ENCODE measurements at regions not wholly inside any gene's neighbourhood (a gene's known extent, or its start where the extent isn't known, plus 50 kb on each side); places are given as distances from the start of the nearest gene placed in this dataset.
"Not testable (repeated sequence)": the region's sequence is repeated elsewhere in the genome, so short reads cannot be mapped to it uniquely, and the experiment has no call there.

DNA sequence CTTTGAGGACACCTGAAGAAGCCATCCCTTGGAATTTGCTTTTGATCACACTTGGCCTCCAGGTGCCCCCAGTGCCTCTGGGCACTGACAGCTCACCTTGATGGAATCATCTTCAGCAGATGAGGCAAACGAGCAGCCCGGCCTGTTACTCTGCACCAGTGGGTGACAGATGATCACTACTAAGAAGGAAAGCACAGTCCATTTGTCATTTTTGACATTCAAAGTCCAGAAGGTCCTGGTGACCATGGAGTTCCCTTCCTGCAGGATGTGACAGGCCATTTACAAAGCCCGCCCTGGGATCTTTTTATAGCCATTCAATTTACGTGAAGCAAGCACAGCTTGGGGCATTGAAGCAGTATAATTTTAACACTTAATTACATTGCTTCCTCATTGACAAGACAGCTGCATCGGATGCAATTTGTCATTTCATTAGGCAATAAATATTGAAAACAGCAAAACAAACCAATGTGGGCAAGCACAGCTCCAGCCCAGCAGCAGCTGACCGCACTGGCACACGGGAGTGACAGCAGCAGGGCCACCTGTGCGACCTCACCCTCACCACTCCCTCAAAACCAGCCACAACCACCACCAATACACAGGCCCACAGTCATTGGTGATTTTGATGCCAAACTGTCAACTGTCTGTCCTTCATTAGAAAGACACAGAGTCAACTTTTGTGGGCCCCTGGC, 76.0 kb upstream of the SLC66A3 start:
- no peak for ATAC-seq
- no peak for FAIRE-seq
- no peak overlapping the region for H3K4me2 ChIP-seq
- WGBS (ENCODE audit: missing lambda C conversion rate) = 68% methylated on average over 8 of the region's 8 CpGs
- no peak overlapping the region for H3K27ac ChIP-seq
- no peaks in the 10 kb centered on the region for H3K4me1 ChIP-seq
- H3K9me3 ChIP-seq = no peaks in the 10 kb centered on the region
- CTCF ChIA-PET = interaction anchor here (0.7 to 1.4 kb wide), 3 partner anchors 46 to 247 kb away, joined by 3 to 4 read pairs (median 3); no protein-coding TSS in a partner anchor
- no peak for TF ChIP-seq POLR2A (IDR thresholded peaks at IDR 0.05; ENCODE audit: low read length)
- TF ChIP-seq RARB (CRISPR knock-in tag; IDR thresholded peaks at IDR 0.05) = no peak
- TF ChIP-seq HEYL (CRISPR knock-in tag; IDR thresholded peaks at IDR 0.05) = no peak
- TF ChIP-seq CEBPB (IDR thresholded peaks at IDR 0.05) = no peak
- no peak for TF ChIP-seq KDM5A (IDR thresholded peaks at IDR 0.05)
- no peak for TF ChIP-seq HOXA7 (CRISPR knock-in tag; IDR thresholded peaks at IDR 0.05)
- H3K4me3 ChIP-seq = no peak overlapping the region
- POLR2A ChIA-PET = no interaction called here
- no peak for DNase-seq (ENCODE audit: low read depth in 1 of 2, low spot score in 1 of 2)

DNA sequence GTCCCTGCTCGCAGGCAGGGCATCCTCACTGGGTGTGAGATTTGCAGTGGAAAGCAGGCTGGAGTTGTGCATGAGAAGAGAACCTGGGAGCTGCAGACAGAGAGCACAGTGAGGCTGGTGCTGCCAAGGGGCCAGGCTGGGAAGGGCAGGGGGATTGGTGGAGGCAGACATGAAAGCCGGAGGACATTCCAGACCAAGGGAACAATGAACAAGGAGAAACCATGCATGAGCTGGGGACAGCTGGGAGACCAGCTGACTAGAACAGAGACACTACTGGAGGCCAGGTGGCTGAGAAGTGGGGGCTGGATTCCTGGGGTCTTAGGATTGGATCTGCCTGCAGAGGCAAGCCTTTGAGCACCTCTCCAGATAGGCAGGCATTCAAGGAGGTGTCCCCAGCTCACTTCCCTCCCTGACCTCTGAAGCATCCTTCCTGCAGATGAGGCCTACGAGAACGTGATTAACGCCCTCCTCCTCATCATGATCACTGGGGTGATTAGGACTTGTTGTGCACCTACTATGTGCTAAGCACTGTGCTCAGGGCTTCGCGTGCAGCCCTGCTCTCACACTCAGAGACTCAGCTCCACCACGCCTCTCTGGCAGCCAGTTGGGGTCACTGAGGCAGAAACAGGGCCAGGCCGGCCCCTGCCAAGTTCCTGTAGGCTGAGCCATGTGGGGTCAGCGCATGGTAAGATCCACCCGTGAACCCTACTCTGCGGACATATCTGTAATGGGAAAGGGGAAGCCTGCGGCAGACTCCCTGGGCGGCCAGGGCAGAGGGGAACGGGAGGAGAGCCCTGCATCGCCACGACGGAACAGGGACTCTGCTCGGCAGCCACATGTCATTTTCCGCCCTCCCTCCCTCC, 74.8 kb upstream of the SLC66A3 start:
- CTCF ChIA-PET = interaction anchor here (0.7 to 1.1 kb wide), 2 partner anchors 36 to 248 kb away, joined by 3 read pairs; no protein-coding TSS in a partner anchor
- POLR2A ChIA-PET = no interaction called here
- WGBS (ENCODE audit: missing lambda C conversion rate) = 82% methylated on average over 20 of the region's 20 CpGs
- no peak overlapping the region for H3K27ac ChIP-seq
- no peak overlapping the region for H3K4me3 ChIP-seq
- H3K4me2 ChIP-seq = no peak overlapping the region
- no peaks in the 10 kb centered on the region for H3K9me3 ChIP-seq
- DNase-seq (ENCODE audit: low read depth in 1 of 2, low spot score in 1 of 2) (no peak), ATAC-seq (peak; percentile 51 to 57; a peak in 5 of 6 replicates), FAIRE-seq (no peak)
- no peak for TF ChIP-seq HEYL (CRISPR knock-in tag; IDR thresholded peaks at IDR 0.05)
- no peak for TF ChIP-seq NFE2L2 (conservative IDR thresholded peaks at IDR 0.05; ENCODE audit: low read length)
- TF ChIP-seq RARB (CRISPR knock-in tag; IDR thresholded peaks at IDR 0.05) = no peak
- no peak for TF ChIP-seq HOXB5 (CRISPR knock-in tag; IDR thresholded peaks at IDR 0.05)
- no peak for TF ChIP-seq ESRRA (IDR thresholded peaks at IDR 0.05; ENCODE audit: borderline replicate concordance, low read length)
- no peak for TF ChIP-seq CBX2 (IDR thresholded peaks at IDR 0.05; ENCODE audit: borderline replicate concordance, low read depth)
- no peak for TF ChIP-seq TP53 (CRISPR knock-in tag; IDR thresholded peaks at IDR 0.05)
- no peak for TF ChIP-seq PBX3 (IDR thresholded peaks at IDR 0.05)
- H3K4me1 ChIP-seq = no peaks in the 10 kb centered on the region

- Histone ChIP-seq H3K27ac (no peak overlapping the region), H3K4me2 (no peak overlapping the region), H3K4me1 (no peaks in the 10 kb centered on the region), H3K4me3 (no peak overlapping the region), H3K9me3 (no peaks in the 10 kb centered on the region)
- DNase-seq (ENCODE audit: low read depth in 1 of 2, low spot score in 1 of 2) = no peak
- no peak for FAIRE-seq
- TF ChIP-seq HEYL (CRISPR knock-in tag; IDR thresholded peaks at IDR 0.05) (no peak), KDM5A (IDR thresholded peaks at IDR 0.05) (no peak), RFX5 (IDR thresholded peaks at IDR 0.05) (no peak), RARB (CRISPR knock-in tag; IDR thresholded peaks at IDR 0.05) (no peak), ZC3H11A (IDR thresholded peaks at IDR 0.05) (no peak), CBX8 (IDR thresholded peaks at IDR 0.05) (no peak), ZSCAN20 (CRISPR knock-in tag; IDR thresholded peaks at IDR 0.05) (no peak), EHF (CRISPR knock-in tag; IDR thresholded peaks at IDR 0.05) (no peak), POLR2A (IDR thresholded peaks at IDR 0.05; ENCODE audit: low read length) (no peak), RAD21 (conservative IDR thresholded peaks at IDR 0.05 in 1 of 2, IDR thresholded peaks at IDR 0.05 in 1 of 2) (no peak), BCL3 (IDR thresholded peaks at IDR 0.05) (no peak), HOXB5 (CRISPR knock-in tag; IDR thresholded peaks at IDR 0.05) (no peak), HDAC2 (IDR thresholded peaks at IDR 0.05) (no peak), MYC (IDR thresholded peaks at IDR 0.05; ENCODE audit: borderline replicate concordance, low read length) (no peak), RNF2 (IDR thresholded peaks at IDR 0.05; ENCODE audit: borderline replicate concordance, low read depth) (no peak), HOXB13 (CRISPR knock-in tag; IDR thresholded peaks at IDR 0.05; ENCODE audit: low read depth) (no peak)
- ChIA-PET CTCF (interaction anchor here (0.7 to 1.9 kb wide), 5 partner anchors 11 to 247 kb away, joined by 3 to 7 read pairs (median 4); a partner anchor contains a TSS), POLR2A (no interaction called here)
- no peak for ATAC-seq
- WGBS (ENCODE audit: missing lambda C conversion rate) = 76% methylated on average over 6 of the region's 6 CpGs
These were observed 72.4 kb upstream of the SLC66A3 start for GRCh38 chr2:11082880-11083279.

- POLR2A ChIA-PET; H3K4me3 ChIP-seq; H3K27ac ChIP-seq; H3K9me3 ChIP-seq; H3K4me2 ChIP-seq; H3K4me1 ChIP-seq; FAIRE-seq; DNase-seq (ENCODE audit: low read depth in 1 of 2, low spot score in 1 of 2); ATAC-seq: not testable (repeated sequence)
- CTCF ChIA-PET = interaction anchor here (1.3 kb wide), 1 partner anchor 256 kb away, joined by 3 read pairs; no protein-coding TSS in a partner anchor
- 90% methylated on average over 17 of the region's 17 CpGs for WGBS (ENCODE audit: missing lambda C conversion rate)
These were observed 66.4 kb upstream of the SLC66A3 start for GRCh38 chr2:11088821-11089220.

Measured in A549 (cell line).